ENCODE measurements at regions not wholly inside any gene's neighbourhood (a gene's known extent, or its start where the extent isn't known, plus 50 kb on each side); places are given as distances from the start of the nearest gene placed in this dataset.

DNA sequence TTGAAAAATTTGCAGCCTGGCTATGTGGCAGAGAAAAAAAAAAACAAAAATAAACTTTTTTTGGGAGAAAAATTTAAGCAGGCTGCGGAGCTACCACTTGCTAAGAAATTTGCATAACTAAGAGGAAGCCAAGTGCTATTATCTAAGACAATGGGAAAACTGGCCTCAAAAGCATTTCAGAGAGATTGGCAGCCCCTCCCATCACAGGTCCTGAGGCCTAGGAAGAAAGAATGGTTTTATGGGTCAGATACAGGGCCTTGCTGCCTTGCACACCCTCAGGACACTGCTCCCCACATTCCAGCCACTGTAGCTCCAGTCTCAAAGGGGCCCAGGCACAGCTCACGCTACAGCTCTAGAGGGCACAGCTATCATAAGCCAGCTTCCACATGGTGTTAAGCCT lies 777.9 kb downstream of the TENT5A start:
- Histone ChIP-seq H3K27me3 (replicated peaks; ENCODE audit: control insufficient read depth, insufficient read depth, low read length) (no peaks in the 10 kb centered on the region), H3K4me3 (replicated peaks; ENCODE audit: low read depth, low read length) (no peak overlapping the region), H3K36me3 (ENCODE audit: control insufficient read depth, insufficient read depth, low read length) (no peaks in the 10 kb centered on the region)
- DNase-seq (ENCODE audit: extremely low read depth, insufficient read length), result no peak
- TF ChIP-seq, protein P1, sequence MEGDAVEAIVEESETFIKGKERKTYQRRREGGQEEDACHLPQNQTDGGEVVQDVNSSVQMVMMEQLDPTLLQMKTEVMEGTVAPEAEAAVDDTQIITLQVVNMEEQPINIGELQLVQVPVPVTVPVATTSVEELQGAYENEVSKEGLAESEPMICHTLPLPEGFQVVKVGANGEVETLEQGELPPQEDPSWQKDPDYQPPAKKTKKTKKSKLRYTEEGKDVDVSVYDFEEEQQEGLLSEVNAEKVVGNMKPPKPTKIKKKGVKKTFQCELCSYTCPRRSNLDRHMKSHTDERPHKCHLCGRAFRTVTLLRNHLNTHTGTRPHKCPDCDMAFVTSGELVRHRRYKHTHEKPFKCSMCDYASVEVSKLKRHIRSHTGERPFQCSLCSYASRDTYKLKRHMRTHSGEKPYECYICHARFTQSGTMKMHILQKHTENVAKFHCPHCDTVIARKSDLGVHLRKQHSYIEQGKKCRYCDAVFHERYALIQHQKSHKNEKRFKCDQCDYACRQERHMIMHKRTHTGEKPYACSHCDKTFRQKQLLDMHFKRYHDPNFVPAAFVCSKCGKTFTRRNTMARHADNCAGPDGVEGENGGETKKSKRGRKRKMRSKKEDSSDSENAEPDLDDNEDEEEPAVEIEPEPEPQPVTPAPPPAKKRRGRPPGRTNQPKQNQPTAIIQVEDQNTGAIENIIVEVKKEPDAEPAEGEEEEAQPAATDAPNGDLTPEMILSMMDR (IDR thresholded peaks at IDR 0.05; ENCODE audit: insufficient read depth, low read length, poor library complexity, severe bottlenecking), result no peak

DNA sequence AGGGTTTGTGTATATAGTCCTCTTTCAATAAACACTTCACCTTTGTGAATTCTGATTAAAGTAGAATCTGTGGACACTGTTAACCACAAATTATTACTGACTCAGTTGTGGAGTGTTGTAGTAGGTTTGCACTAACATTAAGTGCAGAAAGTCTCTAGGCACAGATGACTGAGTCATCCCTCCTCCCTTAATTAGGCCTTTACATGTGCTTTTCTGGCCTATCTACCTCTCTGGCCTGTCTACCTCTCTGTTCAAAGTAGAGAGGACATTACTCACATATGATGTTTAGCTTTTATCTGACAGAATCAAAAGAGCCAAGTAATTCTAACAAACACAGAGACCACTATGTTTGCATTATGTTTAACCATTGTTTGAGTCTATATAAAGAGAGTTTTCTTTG lies 783.0 kb downstream of the TENT5A start:
- TF ChIP-seq, protein P1 (IDR thresholded peaks at IDR 0.05; ENCODE audit: insufficient read depth, low read length, poor library complexity, severe bottlenecking), result no peak
- H3K36me3 ChIP-seq (ENCODE audit: control insufficient read depth, insufficient read depth, low read length), result no peaks in the 10 kb centered on the region
- H3K4me3 ChIP-seq (replicated peaks; ENCODE audit: low read depth, low read length), result no peak overlapping the region
- no peak for DNase-seq (ENCODE audit: extremely low read depth, insufficient read length)
- no peaks in the 10 kb centered on the region for H3K27me3 ChIP-seq (replicated peaks; ENCODE audit: control insufficient read depth, insufficient read depth, low read length)

DNA sequence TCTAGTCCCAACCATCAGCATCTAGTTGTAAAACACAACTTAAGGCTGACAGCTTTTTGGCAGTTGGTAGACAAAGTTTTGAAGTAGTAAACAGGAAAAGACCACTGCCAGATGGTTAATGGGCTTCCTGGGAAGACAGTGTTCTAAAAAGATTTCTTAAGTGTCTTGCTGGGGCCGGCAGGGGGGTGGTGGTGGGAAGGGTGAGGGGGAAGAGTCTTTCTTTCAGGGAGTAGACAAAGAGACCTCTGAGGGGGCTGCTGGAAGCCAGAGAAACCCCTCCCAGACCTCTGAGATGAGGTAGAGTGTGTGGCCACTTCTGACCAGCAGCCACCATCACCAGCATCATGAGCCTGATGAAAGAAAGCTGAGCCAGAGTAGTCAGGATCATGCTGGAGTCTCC lies 784.9 kb downstream of the TENT5A start:
- TF ChIP-seq, protein P1 (IDR thresholded peaks at IDR 0.05; ENCODE audit: insufficient read depth, low read length, poor library complexity, severe bottlenecking), result no peak
- Histone ChIP-seq H3K27me3 (replicated peaks; ENCODE audit: control insufficient read depth, insufficient read depth, low read length) (no peaks in the 10 kb centered on the region), H3K4me3 (replicated peaks; ENCODE audit: low read depth, low read length) (no peak overlapping the region), H3K36me3 (ENCODE audit: control insufficient read depth, insufficient read depth, low read length) (no peaks in the 10 kb centered on the region)
- no peak for DNase-seq (ENCODE audit: extremely low read depth, insufficient read length)

DNA sequence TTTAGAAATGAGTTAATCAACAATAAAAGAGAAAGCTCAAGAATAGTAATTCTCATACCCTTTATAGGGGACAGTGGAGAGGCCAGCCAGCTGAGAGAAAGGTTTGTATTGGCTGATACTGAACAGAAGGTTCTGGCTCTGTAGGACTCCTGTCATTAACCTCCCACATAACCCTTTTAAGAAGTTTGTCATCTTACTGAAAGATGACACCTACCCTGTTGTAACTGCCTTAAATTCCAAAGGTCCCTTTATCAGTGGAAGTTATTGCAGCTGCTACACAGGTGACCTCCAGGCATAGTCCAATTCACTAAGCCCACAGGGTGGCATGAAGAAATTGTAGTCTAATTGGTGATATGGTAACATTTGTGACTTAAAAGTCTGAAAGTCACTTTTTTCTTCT lies 790.1 kb downstream of the TENT5A start:
- TF ChIP-seq, protein P1 (IDR thresholded peaks at IDR 0.05; ENCODE audit: insufficient read depth, low read length, poor library complexity, severe bottlenecking), result no peak
- H3K4me3 ChIP-seq (replicated peaks; ENCODE audit: low read depth, low read length), result no peak overlapping the region
- no peak for DNase-seq (ENCODE audit: extremely low read depth, insufficient read length)
- no peaks in the 10 kb centered on the region for H3K27me3 ChIP-seq (replicated peaks; ENCODE audit: control insufficient read depth, insufficient read depth, low read length)
- no peaks in the 10 kb centered on the region for H3K36me3 ChIP-seq (ENCODE audit: control insufficient read depth, insufficient read depth, low read length)

DNA sequence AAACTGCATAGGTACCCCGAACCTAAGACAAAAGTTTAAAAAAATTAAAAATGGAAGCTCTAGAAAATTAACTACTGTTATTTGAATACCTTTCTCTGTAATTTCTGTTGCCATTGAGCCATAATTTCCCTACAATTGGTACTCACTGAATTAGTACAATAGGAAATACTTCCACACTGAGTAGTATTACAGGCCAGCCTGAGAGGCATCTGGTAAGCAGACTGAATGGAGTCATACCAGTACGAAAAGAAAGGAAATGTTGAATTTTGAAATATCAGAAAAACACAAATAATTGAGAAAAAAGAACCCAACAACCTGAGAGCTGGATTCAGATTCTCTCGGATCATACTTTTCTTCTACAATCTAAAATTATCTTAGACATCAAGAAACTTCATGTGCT lies 791.3 kb downstream of the TENT5A start:
- H3K36me3 ChIP-seq (ENCODE audit: control insufficient read depth, insufficient read depth, low read length), result no peaks in the 10 kb centered on the region
- DNase-seq (ENCODE audit: extremely low read depth, insufficient read length), result no peak
- H3K27me3 ChIP-seq (replicated peaks; ENCODE audit: control insufficient read depth, insufficient read depth, low read length), result no peaks in the 10 kb centered on the region
- TF ChIP-seq, protein P1 (IDR thresholded peaks at IDR 0.05; ENCODE audit: insufficient read depth, low read length, poor library complexity, severe bottlenecking), result no peak
- no peak overlapping the region for H3K4me3 ChIP-seq (replicated peaks; ENCODE audit: low read depth, low read length)

DNA sequence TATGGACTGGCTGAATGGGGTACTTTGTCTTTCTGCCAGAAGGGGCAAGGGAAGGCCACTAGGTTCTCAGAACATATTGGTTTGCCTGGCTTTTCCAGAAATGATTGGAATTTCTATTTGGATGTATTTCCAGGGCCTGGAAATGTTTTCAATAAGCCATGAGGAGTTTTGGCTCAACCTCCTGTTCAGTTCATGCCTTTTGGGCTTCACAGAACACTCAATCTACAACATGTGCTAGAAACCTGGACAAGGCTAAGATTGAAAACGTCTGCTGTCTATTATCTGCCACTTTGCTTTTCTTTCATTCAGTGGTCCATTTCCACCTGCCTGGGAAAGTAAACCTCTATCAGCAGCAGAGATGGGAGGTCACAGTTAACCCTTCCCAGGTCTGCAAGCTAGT lies 793.4 kb downstream of the TENT5A start:
- TF ChIP-seq, protein P1 (IDR thresholded peaks at IDR 0.05; ENCODE audit: insufficient read depth, low read length, poor library complexity, severe bottlenecking), result no peak
- Histone ChIP-seq H3K4me3 (replicated peaks; ENCODE audit: low read depth, low read length) (no peak overlapping the region), H3K36me3 (ENCODE audit: control insufficient read depth, insufficient read depth, low read length) (no peaks in the 10 kb centered on the region), H3K27me3 (replicated peaks; ENCODE audit: control insufficient read depth, insufficient read depth, low read length) (no peaks in the 10 kb centered on the region)
- DNase-seq (ENCODE audit: extremely low read depth, insufficient read length), result no peak
